ENCODE measurements at regions not wholly inside any gene's neighbourhood (a gene's known extent, or its start where the extent isn't known, plus 50 kb on each side); places are given as distances from the start of the nearest gene placed in this dataset.
"Not testable (repeated sequence)": the region's sequence is repeated elsewhere in the genome, so short reads cannot be mapped to it uniquely, and the experiment has no call there.

- DNase-seq (ENCODE audit: low spot score): no peak
- no peak overlapping the region for H3K4me3 ChIP-seq
- TF ChIP-seq CTCF (IDR thresholded peaks at IDR 0.05): no peak
- H3K27ac ChIP-seq: no peak overlapping the region
Observed at GRCh38 chr6:110545081-110545872, 68.9 kb upstream of the SLC22A16 start.

GRCh38 chr6:110544472-110544871 is 68.1 kb upstream of the SLC22A16 start:
- Histone ChIP-seq H3K27ac (no peak overlapping the region), H3K4me3 (no peak overlapping the region)
- no peak for TF ChIP-seq CTCF (IDR thresholded peaks at IDR 0.05)
- DNase-seq (ENCODE audit: low spot score): peak; percentile 59

- no peak for TF ChIP-seq CTCF (IDR thresholded peaks at IDR 0.05)
- H3K4me3 ChIP-seq: no peak overlapping the region
- no peak for DNase-seq (ENCODE audit: low spot score)
- no peak overlapping the region for H3K27ac ChIP-seq
Observed at GRCh38 chr6:110543106-110543505, 66.7 kb upstream of the SLC22A16 start.

- Histone ChIP-seq H3K27ac (no peak overlapping the region), H3K4me3 (no peak overlapping the region)
- no peak for TF ChIP-seq CTCF (IDR thresholded peaks at IDR 0.05)
- peak; percentile 31 for DNase-seq (ENCODE audit: low spot score)
Observed at GRCh38 chr6:110542311-110543024, 66.1 kb upstream of the SLC22A16 start.

- no peak for TF ChIP-seq CTCF (IDR thresholded peaks at IDR 0.05)
- no peak overlapping the region for H3K4me3 ChIP-seq
- H3K27ac ChIP-seq: no peak overlapping the region
- no peak for DNase-seq (ENCODE audit: low spot score)
Observed at GRCh38 chr6:110541701-110542309, 65.4 kb upstream of the SLC22A16 start.

GRCh38 chr6:110539277-110540019 is 63.0 kb upstream of the SLC22A16 start:
- not testable (repeated sequence) for H3K4me3 ChIP-seq; DNase-seq (ENCODE audit: low spot score); H3K27ac ChIP-seq

Measured in coronary artery (tissue), 2 donors.